Muscle of arm (tissue), 1 donor: ENCODE measurements at regions not wholly inside any gene's neighbourhood (a gene's known extent, or its start where the extent isn't known, plus 50 kb on each side); places are given as distances from the start of the nearest gene placed in this dataset.
"Not testable (repeated sequence)": the region's sequence is repeated elsewhere in the genome, so short reads cannot be mapped to it uniquely, and the experiment has no call there.

Experiments
- DNase-seq: peaks from one replicate; pipeline ENCODE4 v3.0.0-alpha.2; 2013

DNA sequence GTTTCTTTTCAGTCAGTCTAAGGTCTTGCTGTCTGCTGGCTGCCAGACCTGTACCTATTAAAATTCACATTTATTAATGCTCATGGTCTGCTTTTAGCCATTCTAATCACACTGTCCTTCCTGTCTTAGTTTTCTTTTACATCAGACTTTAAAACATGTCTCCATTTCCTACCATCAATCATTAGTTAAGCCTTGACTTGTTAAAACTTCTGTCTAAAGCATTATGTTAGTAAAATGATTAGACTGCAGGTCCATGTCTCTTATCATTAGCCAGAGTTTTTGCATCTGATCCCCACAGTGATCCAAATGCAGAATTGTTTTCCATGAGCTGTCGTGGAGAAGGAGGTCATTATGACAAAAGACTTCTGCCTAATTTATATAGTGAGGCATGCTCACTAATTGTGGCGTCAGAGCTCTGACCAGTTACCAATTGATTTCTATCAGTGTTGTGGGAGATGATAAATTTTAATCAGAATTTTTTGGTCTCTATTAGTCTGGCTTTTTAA is 226.5 kb downstream of the DKK1 start:
- no peak for DNase-seq

DNA sequence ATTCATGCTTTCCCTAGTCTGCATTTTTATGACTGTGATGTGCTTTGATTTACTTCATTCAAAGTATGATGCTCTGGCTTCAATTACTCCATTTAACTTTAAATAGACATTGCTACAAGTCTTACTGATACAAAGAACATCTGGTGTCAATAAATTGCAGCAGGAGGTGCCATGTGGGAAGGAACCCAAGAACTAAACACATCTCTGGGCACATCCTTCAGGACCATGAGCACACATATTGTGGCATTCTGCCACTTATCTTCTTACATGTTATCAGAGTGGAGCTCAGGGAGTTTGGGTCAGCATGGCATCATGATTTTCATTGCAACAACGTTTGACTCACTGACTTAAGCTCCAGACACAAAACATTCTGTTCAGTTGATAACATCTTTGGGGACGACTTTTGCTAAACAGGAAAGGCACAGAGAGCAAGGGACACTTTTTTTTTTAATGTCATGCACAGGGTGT is 227.0 kb downstream of the DKK1 start:
- no peak for DNase-seq

DNA sequence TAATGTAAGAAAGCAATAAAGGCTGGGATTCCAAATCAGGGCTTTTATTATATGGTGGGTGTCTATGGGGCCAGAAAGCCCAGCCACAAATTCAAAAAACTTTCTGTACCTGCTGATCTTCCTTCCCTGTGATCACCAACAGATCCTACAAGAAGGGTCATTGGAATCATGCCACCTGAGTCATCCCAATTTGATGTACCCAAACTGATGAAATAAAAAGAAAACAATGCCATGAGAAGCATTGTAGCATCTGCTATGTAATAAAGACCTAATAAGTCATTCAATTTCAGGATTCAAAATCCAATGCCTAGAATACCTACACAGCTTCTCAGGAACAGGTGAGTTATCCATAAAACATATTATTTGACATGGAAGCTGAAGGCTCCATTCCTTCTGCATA is 228.8 kb downstream of the DKK1 start:
- DNase-seq = no peak

DNA sequence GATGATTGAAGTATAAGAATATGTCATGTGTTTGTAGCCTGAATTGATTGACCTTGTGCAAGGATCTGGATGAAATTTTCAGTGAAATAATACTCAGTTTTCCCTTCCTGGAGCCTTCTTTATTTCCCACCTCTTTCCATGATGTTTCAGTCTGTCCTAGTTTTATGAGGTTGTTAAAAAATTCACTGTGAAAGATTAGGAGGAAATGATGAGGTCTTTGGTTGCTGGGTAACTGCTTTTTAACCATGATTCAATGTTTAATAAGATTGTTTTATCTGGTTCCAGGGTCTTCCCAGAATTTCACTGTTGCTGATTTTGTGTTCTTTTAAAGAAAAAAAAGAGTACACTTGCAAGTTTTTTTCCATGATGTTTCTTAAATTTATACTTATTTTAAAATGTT is 221.5 kb downstream of the MBL2 start:
- no peak for DNase-seq

DNA sequence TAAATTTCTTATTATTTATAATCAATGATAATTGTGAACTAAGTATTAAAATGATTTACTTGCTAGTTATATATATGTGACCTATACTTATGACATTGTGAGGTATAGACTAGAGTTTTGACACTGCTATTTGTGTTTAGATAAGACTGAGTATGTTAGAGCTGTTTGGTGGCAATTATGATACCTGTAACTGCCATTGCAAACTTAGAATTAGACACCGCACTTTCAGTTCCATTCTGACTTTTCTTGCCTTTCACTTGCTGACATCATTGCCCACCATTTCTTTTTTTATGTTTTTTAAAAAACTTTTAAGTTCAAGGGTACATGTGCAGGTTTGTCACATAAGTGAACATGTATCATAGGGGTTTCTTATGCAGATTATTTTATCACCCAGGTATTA is 214.5 kb downstream of the MBL2 start:
- DNase-seq = no peak

DNA sequence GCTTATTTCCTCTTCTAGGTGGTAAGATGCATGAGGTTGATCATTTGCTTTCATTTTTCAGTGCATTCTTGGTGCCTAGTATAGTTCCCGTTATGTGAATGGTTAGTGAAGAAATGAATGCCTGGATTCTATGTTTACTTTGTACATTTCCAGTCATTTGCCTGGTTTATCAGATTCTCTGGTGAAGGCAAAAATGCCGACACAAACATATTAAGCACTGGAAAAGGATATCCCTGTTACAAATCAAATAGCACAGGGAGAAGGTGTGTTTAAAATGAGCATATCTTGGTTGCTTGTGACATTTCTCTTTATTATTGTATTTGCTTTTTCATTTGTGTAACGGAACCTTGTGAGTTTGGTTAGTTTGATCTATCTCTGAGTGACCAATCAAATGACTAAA is 211.3 kb downstream of the MBL2 start:
- DNase-seq = no peak

DNA sequence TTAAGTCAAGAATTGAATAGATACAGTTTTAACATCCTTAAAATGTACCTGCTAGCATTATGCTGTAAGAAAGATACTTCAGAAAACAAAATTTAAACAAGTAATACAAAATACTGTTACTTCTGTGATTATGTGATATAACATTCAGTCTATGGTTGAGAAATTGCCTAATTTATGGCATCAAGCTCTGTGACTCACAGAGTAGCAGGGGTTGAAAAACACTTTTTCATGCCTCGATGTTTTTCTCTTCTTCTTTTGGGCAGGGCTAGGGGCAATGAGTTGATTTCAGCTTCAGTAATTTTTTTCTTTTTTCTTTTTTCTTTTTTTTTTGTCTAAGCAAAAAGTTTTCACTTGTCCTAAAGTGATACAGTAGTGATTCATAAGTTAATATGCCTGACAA is 209.2 kb downstream of the MBL2 start:
- DNase-seq = no peak

DNA sequence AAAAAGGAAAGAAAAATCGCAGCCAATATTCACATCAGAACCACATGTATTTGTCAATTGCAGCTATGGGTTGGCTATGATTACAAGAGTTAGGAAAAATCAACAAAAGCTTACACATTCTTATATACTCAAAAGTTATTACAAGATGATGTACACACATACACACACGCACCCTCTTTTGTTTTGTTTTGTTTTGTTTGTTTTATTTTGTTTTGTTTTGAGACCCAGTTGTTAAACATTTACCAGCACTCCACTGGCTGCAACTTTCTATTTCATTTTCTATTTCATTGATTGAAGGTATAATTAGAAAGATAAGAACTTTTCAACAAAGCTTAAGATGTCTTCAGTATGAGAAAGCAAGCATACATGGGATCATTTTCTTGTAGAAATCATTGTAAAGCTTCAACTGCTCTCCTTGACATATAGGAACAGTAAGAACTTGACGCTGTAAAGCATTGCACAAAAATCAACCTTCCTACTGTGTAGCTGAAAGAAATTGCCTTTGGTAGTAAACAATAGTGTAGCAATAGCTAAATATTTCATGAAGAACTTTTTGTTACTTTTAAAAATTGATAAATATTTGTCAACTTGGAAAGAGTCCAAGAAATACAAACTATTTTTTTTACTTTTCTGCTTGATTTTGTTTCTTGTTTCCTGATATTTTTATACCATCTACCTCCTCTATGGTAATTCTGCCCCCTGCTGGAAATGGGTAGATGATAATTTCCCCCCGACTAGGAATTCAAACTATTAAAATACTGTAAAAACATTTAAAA is 205.9 kb downstream of the MBL2 start:
- no peak for DNase-seq

DNA sequence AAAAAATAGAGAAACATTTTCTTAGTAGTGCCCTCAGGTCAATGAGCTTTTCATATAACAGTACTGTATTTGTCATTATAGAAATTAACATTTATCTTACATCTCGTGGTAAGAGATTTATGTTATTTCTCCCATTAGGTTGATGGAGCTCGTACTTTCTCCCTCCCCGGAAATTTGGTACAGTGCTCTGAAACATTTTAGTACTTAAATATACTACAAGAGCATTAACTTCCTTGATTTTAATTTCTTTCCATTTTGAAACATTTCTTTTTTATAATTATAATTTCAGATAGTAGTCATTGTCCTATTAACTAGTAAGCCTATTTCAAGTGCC is 205.4 kb downstream of the MBL2 start:
- no peak for DNase-seq

DNA sequence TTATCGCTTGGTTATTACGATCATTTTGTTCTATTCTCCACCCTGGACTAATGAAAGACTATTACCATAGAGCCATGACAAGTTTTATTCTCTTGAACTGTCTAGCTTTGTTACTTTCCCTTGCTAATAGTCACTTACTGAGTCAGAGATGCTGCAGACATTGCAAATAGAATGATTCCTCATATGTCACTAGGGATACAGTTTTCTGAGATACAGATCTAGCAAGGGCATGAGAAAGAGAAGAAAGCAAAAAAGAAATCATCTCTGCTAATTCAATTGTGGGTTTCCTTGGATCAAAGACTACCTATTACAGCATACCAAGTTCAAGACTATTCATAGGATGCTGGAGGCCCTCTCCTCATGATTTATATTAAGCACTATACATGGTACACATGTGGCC is 204.3 kb downstream of the MBL2 start:
- no peak for DNase-seq

DNA sequence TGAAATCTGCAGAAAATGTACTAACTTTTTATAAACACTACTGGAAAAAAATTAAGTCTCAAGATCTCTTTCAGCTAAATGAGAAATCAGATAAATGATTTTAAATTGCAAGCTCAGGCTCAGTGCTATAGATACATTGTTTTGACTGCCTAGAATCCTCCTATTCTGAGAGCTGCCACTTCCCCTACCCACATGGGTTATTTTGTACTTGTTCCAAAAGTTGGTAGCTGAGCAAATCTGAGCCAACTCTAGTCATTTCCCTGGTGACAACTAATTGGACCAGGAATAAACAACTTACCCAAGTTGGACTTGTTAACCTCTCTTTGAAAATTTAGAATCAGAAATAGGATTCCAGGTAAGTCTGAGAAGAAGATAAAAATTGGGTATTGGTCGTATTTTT is 202.1 kb downstream of the MBL2 start:
- no peak for DNase-seq

DNA sequence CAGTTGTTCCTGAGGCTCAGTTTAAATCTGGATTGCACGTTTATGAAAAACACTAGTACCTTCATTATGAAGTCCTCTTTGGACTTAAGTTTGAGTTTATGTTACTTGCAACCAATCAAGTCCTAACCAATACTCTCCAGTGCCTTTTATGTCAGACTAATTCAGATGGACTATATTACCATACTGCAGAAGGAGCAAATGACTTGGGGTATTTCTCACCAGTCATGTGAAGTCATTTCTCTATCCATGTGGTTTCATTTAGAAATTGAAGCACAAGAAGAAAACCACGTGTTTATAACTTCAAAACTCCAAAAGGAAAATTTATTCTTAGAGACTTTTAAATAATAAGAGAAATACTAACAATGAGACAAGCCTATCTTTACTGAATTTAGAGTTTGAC is 201.6 kb downstream of the MBL2 start:
- no peak for DNase-seq

DNA sequence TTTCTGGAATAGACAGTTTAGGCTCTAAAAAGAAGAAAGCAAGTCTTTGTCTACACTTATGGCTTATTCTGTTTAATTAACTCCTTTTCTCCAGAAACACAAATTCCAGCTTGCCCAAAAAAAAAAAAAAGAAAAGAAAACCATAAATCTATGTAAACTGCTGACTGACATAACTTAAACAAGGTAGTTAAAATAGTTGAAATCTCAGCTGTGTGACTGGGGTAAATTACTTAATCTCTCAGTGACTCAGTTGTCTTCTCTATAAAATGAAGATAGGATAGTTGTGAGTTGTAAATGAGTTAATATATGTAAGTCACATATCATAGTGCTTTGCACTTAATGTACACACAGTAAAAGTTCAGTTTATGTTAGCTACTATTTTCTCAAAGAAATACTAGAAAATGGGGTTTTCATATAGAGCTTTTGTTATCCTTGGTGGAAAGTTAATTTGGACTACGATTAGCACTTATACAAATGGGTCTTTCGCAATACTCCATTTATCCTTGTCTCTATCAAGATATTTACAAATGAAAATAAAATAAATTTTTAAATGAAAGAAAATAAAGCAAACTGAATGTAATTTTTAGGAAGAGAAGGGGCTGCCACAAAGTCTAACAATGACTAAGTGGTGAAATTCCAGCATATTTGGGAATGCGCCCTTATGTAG is 200.9 kb downstream of the MBL2 start:
- no peak for DNase-seq

DNA sequence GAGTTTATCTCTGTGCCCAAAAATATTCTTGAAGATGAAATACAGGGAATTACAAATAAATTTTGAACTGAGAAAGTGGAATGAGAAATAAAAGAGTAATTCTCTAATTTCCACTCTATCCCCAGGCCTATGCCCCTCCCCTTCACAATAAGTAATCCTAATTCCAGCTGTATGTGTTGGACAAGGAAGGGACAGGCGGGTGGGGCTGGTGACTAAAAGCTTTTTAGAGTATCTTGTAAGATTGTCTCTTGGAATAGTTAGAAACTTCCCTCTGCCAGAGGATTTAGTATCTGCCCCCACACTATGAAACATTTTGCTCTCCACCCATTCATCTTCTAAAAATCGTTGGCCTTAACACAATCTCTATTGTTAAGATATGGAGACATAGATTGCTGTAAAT is 199.2 kb downstream of the MBL2 start:
- no peak for DNase-seq

DNA sequence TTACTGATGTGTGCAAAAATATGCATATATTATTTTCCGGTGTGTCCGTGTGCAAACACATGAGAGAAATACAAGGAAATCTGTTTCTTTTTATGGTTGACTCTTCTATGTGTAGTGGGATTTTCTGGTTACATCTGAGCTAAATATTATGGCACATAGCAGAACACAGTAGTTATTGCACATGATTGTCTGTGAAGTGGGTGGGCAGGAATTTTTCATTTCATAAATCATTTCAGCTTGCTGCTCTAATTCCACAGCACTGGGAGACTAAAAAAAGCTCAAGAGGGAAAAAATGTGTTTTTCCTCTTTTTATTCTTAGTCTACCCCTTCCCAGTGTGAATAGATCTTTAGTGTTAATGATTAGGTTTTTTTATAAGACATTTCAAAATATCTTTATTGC is 197.9 kb downstream of the MBL2 start:
- no peak for DNase-seq

DNA sequence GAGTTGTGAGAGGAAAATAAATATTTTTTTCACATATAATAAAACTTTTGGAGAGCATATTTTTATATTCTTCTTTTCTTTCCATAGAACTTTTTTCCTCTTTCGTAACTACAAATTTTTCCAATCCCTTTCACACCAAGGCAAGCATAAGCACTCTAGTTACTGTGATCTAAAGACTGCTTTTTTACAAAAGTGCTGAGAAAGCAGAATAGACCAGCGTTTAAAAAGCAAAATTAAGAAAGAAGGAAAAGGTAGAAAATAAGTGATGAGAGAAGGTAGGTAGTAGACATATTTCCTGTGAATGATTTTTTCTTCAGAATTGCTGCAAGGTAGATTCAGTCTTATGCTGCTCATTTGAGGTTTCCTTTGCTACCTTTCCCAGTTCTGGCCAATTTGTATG is 195.5 kb downstream of the MBL2 start:
- DNase-seq = no peak

DNA sequence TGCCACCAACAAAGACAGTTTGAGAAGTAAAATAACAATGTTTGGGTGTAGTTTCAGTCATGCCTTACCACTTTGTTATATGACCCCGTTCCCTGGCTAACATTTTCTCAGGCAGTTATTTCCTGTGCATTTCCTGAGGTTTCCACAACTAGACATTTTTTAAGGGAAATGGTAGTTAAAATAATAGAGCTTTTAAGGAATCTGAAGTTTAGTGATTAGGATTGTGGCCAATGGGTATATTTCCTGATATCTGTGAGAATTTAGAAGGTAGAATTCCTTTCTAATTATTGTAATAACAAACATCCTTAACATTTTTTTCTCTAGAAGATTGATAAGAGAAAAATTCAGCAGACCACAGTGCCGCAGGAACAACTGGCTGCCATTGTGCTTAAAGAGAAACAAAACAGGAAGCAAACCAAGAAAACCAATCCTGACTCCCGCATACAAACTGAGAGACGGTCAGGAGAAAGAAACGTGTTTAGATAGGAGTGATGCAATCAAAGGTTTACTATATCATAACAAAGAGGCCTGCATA is 193.6 kb downstream of the MBL2 start:
- no peak for DNase-seq

DNA sequence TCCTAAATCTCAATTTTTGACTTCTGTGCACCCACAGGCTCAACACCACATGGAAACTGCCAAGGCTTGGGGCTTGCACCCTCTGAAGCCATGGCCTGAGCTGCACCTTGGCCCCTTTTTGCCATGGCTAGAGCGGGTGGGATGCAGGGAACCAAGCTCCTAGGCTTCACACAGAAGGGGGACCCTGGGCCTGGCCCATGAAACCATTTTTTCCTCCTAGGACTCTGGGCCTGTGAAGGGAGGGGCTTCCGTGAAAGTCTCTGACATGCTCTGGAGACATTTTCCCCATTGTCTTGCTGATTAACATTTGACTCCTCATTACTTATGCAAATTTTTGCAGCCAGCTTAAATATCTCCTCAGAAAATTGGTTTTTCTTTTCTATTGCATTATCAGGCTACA is 190.9 kb downstream of the MBL2 start:
- DNase-seq = not testable (repeated sequence)

DNA sequence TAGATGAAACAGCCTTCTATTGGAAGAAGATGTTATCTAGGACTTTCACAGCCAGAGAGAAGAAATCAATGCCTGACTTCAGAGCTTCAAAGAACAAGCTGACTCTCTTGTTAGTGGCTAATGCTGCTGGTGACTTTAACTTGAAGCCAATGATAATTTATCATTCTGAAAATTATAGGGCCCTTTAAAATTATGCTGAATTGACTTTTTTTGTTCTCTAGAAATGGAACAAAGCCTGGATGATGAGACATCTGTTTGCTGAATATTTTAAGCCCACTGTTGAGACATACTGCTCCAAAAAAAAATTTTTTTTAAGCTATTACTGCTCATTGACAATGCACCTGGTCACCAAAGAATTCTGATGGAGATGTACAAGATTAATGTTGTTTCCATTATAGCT is 189.2 kb downstream of the MBL2 start:
- no peak for DNase-seq

DNA sequence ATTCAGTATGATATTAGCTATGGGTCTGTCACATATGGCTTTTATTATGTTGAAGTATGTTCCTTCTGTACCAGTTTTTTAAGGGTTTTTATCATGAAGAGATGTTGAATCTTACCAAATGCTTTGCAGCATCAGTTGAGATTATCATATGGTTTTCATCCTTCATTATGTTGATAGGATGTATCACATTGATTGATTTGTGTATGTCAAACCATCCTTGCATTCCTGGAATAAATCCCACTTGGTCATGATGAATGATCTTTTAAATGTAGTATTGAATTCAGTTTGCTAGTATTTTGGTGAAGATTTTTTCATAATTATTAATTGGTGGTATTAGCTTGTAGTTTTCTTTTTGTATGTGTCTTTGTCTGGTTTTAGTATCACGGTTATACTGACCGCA is 185.9 kb downstream of the MBL2 start:
- no peak for DNase-seq

DNA sequence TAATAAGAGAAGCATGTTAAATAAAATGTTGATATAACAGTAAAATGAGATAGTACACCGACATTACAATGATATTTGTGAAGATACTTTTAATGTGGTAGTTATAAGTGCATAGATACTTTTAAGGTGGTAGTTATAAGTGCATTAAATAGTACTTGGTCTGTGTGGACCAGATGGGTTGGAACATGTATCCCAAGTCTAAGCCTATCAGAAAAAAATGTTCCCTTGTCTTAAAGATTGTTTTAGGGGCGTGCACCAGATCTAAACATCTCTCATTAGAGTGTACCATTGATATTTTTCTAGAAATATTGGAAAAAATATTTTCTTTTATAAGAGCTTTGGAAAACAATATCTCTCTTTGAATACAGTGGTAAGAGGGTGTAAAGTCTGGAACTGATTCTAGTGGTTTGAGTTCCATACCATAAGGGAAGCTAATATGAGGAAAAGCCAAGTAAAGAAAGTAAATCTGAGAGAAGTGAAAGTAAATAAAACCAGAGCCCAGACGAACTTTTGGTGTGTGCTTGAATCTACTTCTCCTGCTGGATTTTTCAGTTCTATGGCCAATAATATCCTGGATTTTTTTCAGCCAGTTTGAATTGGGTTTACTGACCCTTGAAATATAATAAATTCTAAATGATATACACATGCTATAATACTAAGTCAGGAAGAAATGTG is 175.3 kb downstream of the MBL2 start:
- DNase-seq = no peak

DNA sequence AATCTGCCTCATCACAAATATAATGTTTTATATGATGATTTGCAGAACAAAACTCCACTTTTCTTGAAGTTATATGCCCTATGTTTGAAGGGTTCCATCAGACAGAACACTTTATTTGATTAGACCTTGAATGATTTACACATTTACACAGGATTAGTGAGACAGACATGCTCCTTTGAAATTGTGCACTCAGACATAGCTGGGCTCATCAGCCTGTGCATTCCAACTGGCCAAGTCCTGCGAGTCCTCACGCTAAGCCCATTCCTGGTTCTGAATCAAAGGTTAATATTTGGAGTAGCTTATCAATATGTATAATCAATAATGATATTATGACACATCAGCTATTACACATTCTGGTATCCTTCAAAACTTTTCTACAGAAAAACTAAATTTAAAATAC is 173.6 kb downstream of the MBL2 start:
- DNase-seq = no peak
